Loucy (cell line): ENCODE measurements at regions not wholly inside any gene's neighbourhood (a gene's known extent, or its start where the extent isn't known, plus 50 kb on each side); places are given as distances from the start of the nearest gene placed in this dataset.
"Not testable (repeated sequence)": the region's sequence is repeated elsewhere in the genome, so short reads cannot be mapped to it uniquely, and the experiment has no call there.

Source experiments
- H2AFZ ChIP-seq: fragments of 200-600 bp; sonication (generic); 2 replicates; pipeline ENCODE4 v1.6.0; 2016; ENCODE audit warnings: antibody characterized with exemption, mild to moderate bottlenecking, low read length, moderate library complexity
- H3F3A ChIP-seq: fragments of 200-600 bp; 2 replicates; pipeline ENCODE4 v1.6.0; 2016; ENCODE audit warnings: antibody characterized with exemption, low read depth, mild to moderate bottlenecking
- H3K27me3 ChIP-seq: fragments of 200-600 bp; sonication (generic); 2 replicates; pipeline ENCODE4 v1.6.1; 2014; ENCODE audit warnings: low read length, mild to moderate bottlenecking; ENCODE audit not compliant: insufficient read depth, poor library complexity, severe bottlenecking
- H3K36me3 ChIP-seq: fragments of 200-600 bp; sonication (generic); 2 replicates; pipeline ENCODE4 v1.6.1; 2016; ENCODE audit warnings: low read length; ENCODE audit not compliant: insufficient read depth
- H3K4me1 ChIP-seq: fragments of 200-600 bp; sonication (generic); 2 replicates; pipeline ENCODE4 v1.5.1; 2014; ENCODE audit warnings: low read length, mild to moderate bottlenecking; ENCODE audit not compliant: insufficient read depth, poor library complexity, severe bottlenecking
- H3K4me2 ChIP-seq: fragments of 200-600 bp; sonication (generic); 2 replicates; pipeline ENCODE4 v1.6.0; 2014; ENCODE audit warnings: antibody characterized with exemption, low read length, low read depth, mild to moderate bottlenecking; ENCODE audit not compliant: poor library complexity, severe bottlenecking
- H3K4me3 ChIP-seq: fragments of 200-600 bp; sonication (generic); 2 replicates; pipeline ENCODE4 v1.5.1; 2014; ENCODE audit warnings: low read length, mild to moderate bottlenecking, mixed read lengths; ENCODE audit not compliant: poor library complexity, severe bottlenecking
- H3K79me2 ChIP-seq: fragments of 200-600 bp; sonication (generic); 2 replicates; pipeline ENCODE4 v1.6.1; 2014; ENCODE audit warnings: low read length; ENCODE audit not compliant: insufficient read depth
- H3K9ac ChIP-seq: fragments of 200-600 bp; sonication (generic); 2 replicates; pipeline ENCODE4 v1.6.0; 2014; ENCODE audit warnings: mild to moderate bottlenecking, low read depth, low read length, moderate library complexity; ENCODE audit not compliant: poor library complexity, severe bottlenecking
- H3K9me2 ChIP-seq: fragments of 200-600 bp; sonication (generic); replicated peaks from 2 replicates; pipeline ENCODE4 v1.6.1; 2016; ENCODE audit warnings: low read depth, low read length, mixed read lengths
- H3K9me3 ChIP-seq: fragments of 200-600 bp; sonication (generic); 2 replicates; pipeline ENCODE4 v1.6.1; 2014; ENCODE audit warnings: mild to moderate bottlenecking, antibody characterized with exemption, low read length, low read depth; ENCODE audit not compliant: insufficient read depth
- H4K20me1 ChIP-seq: fragments of 200-600 bp; sonication (generic); 2 replicates; pipeline ENCODE4 v1.6.0; 2014; ENCODE audit warnings: antibody characterized with exemption, low read length, mild to moderate bottlenecking; ENCODE audit not compliant: insufficient read depth, poor library complexity, severe bottlenecking
- EZH2phosphoT487 ChIP-seq: fragments of 200-600 bp; IDR thresholded peaks from 2 replicates; pipeline ENCODE4 v1.6.1; 2018; ENCODE audit warnings: antibody characterized with exemption, mild to moderate bottlenecking, moderate library complexity, borderline replicate concordance
- TF ChIP-seq, protein P1 (sequence below): fragments of 200-600 bp; sonication (generic); conservative IDR thresholded peaks from 2 replicates; pipeline ENCODE4 v1.5.1; 2014; ENCODE audit warnings: mild to moderate bottlenecking, antibody characterized with exemption, low read length

- Histone ChIP-seq H3K4me1 (no peaks in the 10 kb centered on the region), H3K4me2 (no peak overlapping the region)
- no peak for TF ChIP-seq EZH2phosphoT487
- TF ChIP-seq, protein P1, sequence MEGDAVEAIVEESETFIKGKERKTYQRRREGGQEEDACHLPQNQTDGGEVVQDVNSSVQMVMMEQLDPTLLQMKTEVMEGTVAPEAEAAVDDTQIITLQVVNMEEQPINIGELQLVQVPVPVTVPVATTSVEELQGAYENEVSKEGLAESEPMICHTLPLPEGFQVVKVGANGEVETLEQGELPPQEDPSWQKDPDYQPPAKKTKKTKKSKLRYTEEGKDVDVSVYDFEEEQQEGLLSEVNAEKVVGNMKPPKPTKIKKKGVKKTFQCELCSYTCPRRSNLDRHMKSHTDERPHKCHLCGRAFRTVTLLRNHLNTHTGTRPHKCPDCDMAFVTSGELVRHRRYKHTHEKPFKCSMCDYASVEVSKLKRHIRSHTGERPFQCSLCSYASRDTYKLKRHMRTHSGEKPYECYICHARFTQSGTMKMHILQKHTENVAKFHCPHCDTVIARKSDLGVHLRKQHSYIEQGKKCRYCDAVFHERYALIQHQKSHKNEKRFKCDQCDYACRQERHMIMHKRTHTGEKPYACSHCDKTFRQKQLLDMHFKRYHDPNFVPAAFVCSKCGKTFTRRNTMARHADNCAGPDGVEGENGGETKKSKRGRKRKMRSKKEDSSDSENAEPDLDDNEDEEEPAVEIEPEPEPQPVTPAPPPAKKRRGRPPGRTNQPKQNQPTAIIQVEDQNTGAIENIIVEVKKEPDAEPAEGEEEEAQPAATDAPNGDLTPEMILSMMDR, result no peak
Observed at GRCh38 chr2:222760301-222760897, 88.9 kb downstream of the MOGAT1 start.

GRCh38 chr2:222761888-222762287, 90.4 kb downstream of the MOGAT1 start:
- Histone ChIP-seq H3K27me3 (no peaks in the 10 kb centered on the region), H3K9me3 (no peaks in the 10 kb centered on the region), H3K79me2 (no peaks in the 10 kb centered on the region), H3K4me1 (no peaks in the 10 kb centered on the region), H3K9me2 (no peaks in the 10 kb centered on the region), H3K9ac (no peak overlapping the region), H3F3A (no peaks in the 10 kb centered on the region), H3K4me3 (no peak overlapping the region), H2AFZ (peak overlapping the region; percentile 39; the same call in 1 of the 2 replicates), H4K20me1 (no peaks in the 10 kb centered on the region), H3K36me3 (no peaks in the 10 kb centered on the region), H3K4me2 (no peak overlapping the region)
- TF ChIP-seq, protein P1, result no peak
- TF ChIP-seq EZH2phosphoT487, result no peak

More at GRCh38 chr2:222760301-222760897, 88.9 kb downstream of the MOGAT1 start:
- H4K20me1 ChIP-seq, result no peaks in the 10 kb centered on the region
- H3K9me2 ChIP-seq, result no peaks in the 10 kb centered on the region
- H3K9ac ChIP-seq, result no peak overlapping the region
- H3F3A ChIP-seq, result no peaks in the 10 kb centered on the region
- no peaks in the 10 kb centered on the region for H3K36me3 ChIP-seq
- H3K9me3 ChIP-seq, result no peaks in the 10 kb centered on the region
- no peak overlapping the region for H3K4me3 ChIP-seq
- H2AFZ ChIP-seq, result no peak overlapping the region
- H3K79me2 ChIP-seq, result no peaks in the 10 kb centered on the region
- no peaks in the 10 kb centered on the region for H3K27me3 ChIP-seq

- Histone ChIP-seq H3K9ac (no peak overlapping the region), H3K4me2 (no peak overlapping the region), H3K9me3 (no peaks in the 10 kb centered on the region), H3F3A (no peaks in the 10 kb centered on the region), H3K27me3 (no peaks in the 10 kb centered on the region), H3K4me3 (no peak overlapping the region), H3K79me2 (no peaks in the 10 kb centered on the region), H3K36me3 (no peaks in the 10 kb centered on the region), H4K20me1 (no peaks in the 10 kb centered on the region), H3K9me2 (no peaks in the 10 kb centered on the region), H2AFZ (peak overlapping the region; percentile 39; the same call in 1 of the 2 replicates), H3K4me1 (no peaks in the 10 kb centered on the region)
- TF ChIP-seq, protein P1, result no peak
- no peak for TF ChIP-seq EZH2phosphoT487
Observed at GRCh38 chr2:222762342-222762741, 90.9 kb downstream of the MOGAT1 start.

GRCh38 chr2:222765883-222766282, 94.4 kb downstream of the MOGAT1 start:
- not testable (repeated sequence) for H2AFZ ChIP-seq, H3K4me2 ChIP-seq, H4K20me1 ChIP-seq, H3K9me3 ChIP-seq, H3K9me2 ChIP-seq, H3K4me3 ChIP-seq, H3F3A ChIP-seq, H3K36me3 ChIP-seq, H3K9ac ChIP-seq, H3K27me3 ChIP-seq, H3K4me1 ChIP-seq, H3K79me2 ChIP-seq

GRCh38 chr2:222768019-222768418, 92.8 kb upstream of the ACSL3 start:
- not testable (repeated sequence) for H3K27me3 ChIP-seq, H3K9me2 ChIP-seq, H4K20me1 ChIP-seq, H3K4me3 ChIP-seq, H3K9ac ChIP-seq, H3K4me2 ChIP-seq, H3K4me1 ChIP-seq, H3K9me3 ChIP-seq, H3F3A ChIP-seq, H3K79me2 ChIP-seq, H2AFZ ChIP-seq, H3K36me3 ChIP-seq
